ENCODE measurements at regions not wholly inside any gene's neighbourhood (a gene's known extent, or its start where the extent isn't known, plus 50 kb on each side); places are given as distances from the start of the nearest gene placed in this dataset.

DNA sequence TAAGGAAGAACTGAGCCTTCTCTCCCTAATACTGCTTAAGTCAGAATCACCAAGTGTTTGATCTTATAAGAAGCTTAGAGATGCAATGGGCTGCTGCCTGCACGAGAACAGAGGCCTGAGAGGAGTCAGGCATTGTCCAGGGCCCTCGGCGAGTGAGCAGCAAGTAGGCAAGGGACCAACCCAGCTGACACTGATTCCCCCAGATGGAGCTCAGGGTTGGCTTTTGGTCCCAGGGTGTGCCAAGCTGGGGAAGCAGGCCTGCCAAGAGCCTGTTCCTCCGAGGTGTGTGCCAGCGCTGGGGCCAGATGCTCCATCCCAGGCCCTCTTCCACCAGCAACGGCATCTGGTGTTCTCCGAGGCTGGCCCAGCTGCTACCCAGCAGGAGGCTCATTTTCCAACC, 222.0 kb upstream of the ZMIZ1 start:
- ChIA-PET RAD21 (ENCODE audit: low non-redundant PET in 1 of 2, low total read pairs in 2 of 2, uncharacterized antibody in 2 of 2, unreplicated experiment in 2 of 2) (no interaction called here), POLR2A (no interaction called here), CTCF (no interaction called here)
- no peak overlapping the region for H3K4me3 ChIP-seq (replicated peaks in 1 of 2; ENCODE audit: low read depth in 1 of 2, low read length in 2 of 2)
- H3K9me3 ChIP-seq (ENCODE audit: control insufficient read depth in 1 of 2, insufficient read depth in 1 of 2, low read depth in 1 of 2, low read length in 2 of 2), result no peaks in the 10 kb centered on the region
- H4K20me1 ChIP-seq (ENCODE audit: insufficient read depth), result no peaks in the 10 kb centered on the region
- H3K9ac ChIP-seq (ENCODE audit: low read length), result no peak overlapping the region
- H3K27ac ChIP-seq (ENCODE audit: low read depth, low read length), result no peak overlapping the region
- H3K4me1 ChIP-seq (ENCODE audit: control insufficient read depth in 1 of 2, insufficient read depth in 2 of 2, low read length in 2 of 2), result no peaks in the 10 kb centered on the region
- no peak overlapping the region for H2AFZ ChIP-seq (ENCODE audit: low read depth, low read length, poor library complexity, severe bottlenecking)
- intact Hi-C loops (cut with micrococcal nuclease), result loop anchor here (5.0 kb wide), 1 partner anchor 351 kb away; no protein-coding TSS in a partner anchor
- H3K36me3 ChIP-seq (ENCODE audit: control insufficient read depth in 1 of 2, insufficient read depth in 2 of 2, low read length in 2 of 2), result no peaks in the 10 kb centered on the region
- TF ChIP-seq POLR2A (IDR thresholded peaks at IDR 0.05; ENCODE audit: borderline replicate concordance, extremely low read depth, insufficient read depth, insufficient read length) (no peak), ZNF274 (IDR thresholded peaks at IDR 0.05; ENCODE audit: low read depth, low read length) (no peak), EZH2 (IDR thresholded peaks at IDR 0.05) (no peak)
- TF ChIP-seq, protein P1, sequence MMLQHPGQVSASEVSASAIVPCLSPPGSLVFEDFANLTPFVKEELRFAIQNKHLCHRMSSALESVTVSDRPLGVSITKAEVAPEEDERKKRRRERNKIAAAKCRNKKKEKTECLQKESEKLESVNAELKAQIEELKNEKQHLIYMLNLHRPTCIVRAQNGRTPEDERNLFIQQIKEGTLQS (IDR thresholded peaks at IDR 0.05), result no peak
- TF ChIP-seq, protein P2, sequence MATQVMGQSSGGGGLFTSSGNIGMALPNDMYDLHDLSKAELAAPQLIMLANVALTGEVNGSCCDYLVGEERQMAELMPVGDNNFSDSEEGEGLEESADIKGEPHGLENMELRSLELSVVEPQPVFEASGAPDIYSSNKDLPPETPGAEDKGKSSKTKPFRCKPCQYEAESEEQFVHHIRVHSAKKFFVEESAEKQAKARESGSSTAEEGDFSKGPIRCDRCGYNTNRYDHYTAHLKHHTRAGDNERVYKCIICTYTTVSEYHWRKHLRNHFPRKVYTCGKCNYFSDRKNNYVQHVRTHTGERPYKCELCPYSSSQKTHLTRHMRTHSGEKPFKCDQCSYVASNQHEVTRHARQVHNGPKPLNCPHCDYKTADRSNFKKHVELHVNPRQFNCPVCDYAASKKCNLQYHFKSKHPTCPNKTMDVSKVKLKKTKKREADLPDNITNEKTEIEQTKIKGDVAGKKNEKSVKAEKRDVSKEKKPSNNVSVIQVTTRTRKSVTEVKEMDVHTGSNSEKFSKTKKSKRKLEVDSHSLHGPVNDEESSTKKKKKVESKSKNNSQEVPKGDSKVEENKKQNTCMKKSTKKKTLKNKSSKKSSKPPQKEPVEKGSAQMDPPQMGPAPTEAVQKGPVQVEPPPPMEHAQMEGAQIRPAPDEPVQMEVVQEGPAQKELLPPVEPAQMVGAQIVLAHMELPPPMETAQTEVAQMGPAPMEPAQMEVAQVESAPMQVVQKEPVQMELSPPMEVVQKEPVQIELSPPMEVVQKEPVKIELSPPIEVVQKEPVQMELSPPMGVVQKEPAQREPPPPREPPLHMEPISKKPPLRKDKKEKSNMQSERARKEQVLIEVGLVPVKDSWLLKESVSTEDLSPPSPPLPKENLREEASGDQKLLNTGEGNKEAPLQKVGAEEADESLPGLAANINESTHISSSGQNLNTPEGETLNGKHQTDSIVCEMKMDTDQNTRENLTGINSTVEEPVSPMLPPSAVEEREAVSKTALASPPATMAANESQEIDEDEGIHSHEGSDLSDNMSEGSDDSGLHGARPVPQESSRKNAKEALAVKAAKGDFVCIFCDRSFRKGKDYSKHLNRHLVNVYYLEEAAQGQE (IDR thresholded peaks at IDR 0.05; ENCODE audit: low read depth), result no peak
- H3K4me2 ChIP-seq (ENCODE audit: low read length), result no peak overlapping the region
- no peaks in the 10 kb centered on the region for H3K79me2 ChIP-seq (ENCODE audit: insufficient read depth, low read length)
- BruUV-seq (replicated peaks), result no TSS peak
- H3K9me2 ChIP-seq (ENCODE audit: insufficient read depth), result no peaks in the 10 kb centered on the region
- no peak for ATAC-seq
- H3K27me3 ChIP-seq (ENCODE audit: insufficient read depth, low read length), result no peaks in the 10 kb centered on the region
- no peak for DNase-seq (ENCODE audit: low read depth, low spot score)

DNA sequence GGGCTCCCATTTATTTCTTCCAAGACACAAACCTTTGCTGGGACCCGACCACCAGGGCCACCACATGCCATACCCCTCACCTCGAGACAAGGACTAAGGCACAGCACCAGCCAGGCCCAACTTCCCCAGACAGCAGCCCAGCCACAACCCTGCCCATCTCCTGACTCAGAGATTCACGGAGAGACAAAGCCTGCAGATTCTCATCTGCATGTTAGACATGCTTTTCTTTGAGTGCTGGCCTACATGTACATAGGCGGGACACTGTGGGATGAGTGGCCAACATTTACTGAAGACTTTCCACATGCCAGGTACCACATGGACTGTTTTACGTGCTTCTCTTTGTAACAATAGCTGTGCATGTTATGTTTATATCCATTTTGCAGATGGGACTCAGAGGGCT, 221.3 kb upstream of the ZMIZ1 start:
- no TSS peak for BruUV-seq (replicated peaks)

More for the DNA sequence above, 221.3 kb upstream of the ZMIZ1 start:
- no peak overlapping the region for H2AFZ ChIP-seq (ENCODE audit: low read depth, low read length, poor library complexity, severe bottlenecking)
- H3K4me1 ChIP-seq (ENCODE audit: control insufficient read depth in 1 of 2, insufficient read depth in 2 of 2, low read length in 2 of 2), result no peaks in the 10 kb centered on the region
- ChIA-PET RAD21 (ENCODE audit: low non-redundant PET in 1 of 2, low total read pairs in 2 of 2, uncharacterized antibody in 2 of 2, unreplicated experiment in 2 of 2) (no interaction called here), POLR2A (no interaction called here), CTCF (no interaction called here)
- no peak overlapping the region for H3K4me3 ChIP-seq (replicated peaks in 1 of 2; ENCODE audit: low read depth in 1 of 2, low read length in 2 of 2)
- H3K27ac ChIP-seq (ENCODE audit: low read depth, low read length), result no peak overlapping the region
- no peaks in the 10 kb centered on the region for H3K79me2 ChIP-seq (ENCODE audit: insufficient read depth, low read length)
- no peaks in the 10 kb centered on the region for H3K27me3 ChIP-seq (ENCODE audit: insufficient read depth, low read length)
- no peak overlapping the region for H3K4me2 ChIP-seq (ENCODE audit: low read length)
- no peaks in the 10 kb centered on the region for H3K9me3 ChIP-seq (ENCODE audit: control insufficient read depth in 1 of 2, insufficient read depth in 1 of 2, low read depth in 1 of 2, low read length in 2 of 2)
- no peak overlapping the region for H3K9ac ChIP-seq (ENCODE audit: low read length)
- intact Hi-C loops (cut with micrococcal nuclease), result loop anchor here (5.0 kb wide), 1 partner anchor 350 kb away; no protein-coding TSS in a partner anchor
- H3K36me3 ChIP-seq (ENCODE audit: control insufficient read depth in 1 of 2, insufficient read depth in 2 of 2, low read length in 2 of 2), result no peaks in the 10 kb centered on the region
- H3K9me2 ChIP-seq (ENCODE audit: insufficient read depth), result no peaks in the 10 kb centered on the region
- ATAC-seq, result no peak
- no peak for DNase-seq (ENCODE audit: low read depth, low spot score)
- no peak for TF ChIP-seq SP1 (IDR thresholded peaks at IDR 0.05; ENCODE audit: low read depth)
- TF ChIP-seq, protein P3, sequence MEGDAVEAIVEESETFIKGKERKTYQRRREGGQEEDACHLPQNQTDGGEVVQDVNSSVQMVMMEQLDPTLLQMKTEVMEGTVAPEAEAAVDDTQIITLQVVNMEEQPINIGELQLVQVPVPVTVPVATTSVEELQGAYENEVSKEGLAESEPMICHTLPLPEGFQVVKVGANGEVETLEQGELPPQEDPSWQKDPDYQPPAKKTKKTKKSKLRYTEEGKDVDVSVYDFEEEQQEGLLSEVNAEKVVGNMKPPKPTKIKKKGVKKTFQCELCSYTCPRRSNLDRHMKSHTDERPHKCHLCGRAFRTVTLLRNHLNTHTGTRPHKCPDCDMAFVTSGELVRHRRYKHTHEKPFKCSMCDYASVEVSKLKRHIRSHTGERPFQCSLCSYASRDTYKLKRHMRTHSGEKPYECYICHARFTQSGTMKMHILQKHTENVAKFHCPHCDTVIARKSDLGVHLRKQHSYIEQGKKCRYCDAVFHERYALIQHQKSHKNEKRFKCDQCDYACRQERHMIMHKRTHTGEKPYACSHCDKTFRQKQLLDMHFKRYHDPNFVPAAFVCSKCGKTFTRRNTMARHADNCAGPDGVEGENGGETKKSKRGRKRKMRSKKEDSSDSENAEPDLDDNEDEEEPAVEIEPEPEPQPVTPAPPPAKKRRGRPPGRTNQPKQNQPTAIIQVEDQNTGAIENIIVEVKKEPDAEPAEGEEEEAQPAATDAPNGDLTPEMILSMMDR (IDR thresholded peaks at IDR 0.05 in 2 of 3, conservative IDR thresholded peaks at IDR 0.05 in 1 of 3; ENCODE audit: borderline replicate concordance in 1 of 3, insufficient read depth in 1 of 3, low read depth in 2 of 3, low read length in 2 of 3), result no peak
- no peak for TF ChIP-seq SRF (IDR thresholded peaks at IDR 0.05; ENCODE audit: low read depth)
- TF ChIP-seq ELF1 (IDR thresholded peaks at IDR 0.05; ENCODE audit: borderline replicate concordance, low read depth), result no peak
- TF ChIP-seq, protein P4, sequence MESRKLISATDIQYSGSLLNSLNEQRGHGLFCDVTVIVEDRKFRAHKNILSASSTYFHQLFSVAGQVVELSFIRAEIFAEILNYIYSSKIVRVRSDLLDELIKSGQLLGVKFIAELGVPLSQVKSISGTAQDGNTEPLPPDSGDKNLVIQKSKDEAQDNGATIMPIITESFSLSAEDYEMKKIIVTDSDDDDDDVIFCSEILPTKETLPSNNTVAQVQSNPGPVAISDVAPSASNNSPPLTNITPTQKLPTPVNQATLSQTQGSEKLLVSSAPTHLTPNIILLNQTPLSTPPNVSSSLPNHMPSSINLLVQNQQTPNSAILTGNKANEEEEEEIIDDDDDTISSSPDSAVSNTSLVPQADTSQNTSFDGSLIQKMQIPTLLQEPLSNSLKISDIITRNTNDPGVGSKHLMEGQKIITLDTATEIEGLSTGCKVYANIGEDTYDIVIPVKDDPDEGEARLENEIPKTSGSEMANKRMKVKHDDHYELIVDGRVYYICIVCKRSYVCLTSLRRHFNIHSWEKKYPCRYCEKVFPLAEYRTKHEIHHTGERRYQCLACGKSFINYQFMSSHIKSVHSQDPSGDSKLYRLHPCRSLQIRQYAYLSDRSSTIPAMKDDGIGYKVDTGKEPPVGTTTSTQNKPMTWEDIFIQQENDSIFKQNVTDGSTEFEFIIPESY (IDR thresholded peaks at IDR 0.05; ENCODE audit: extremely low read depth, insufficient replicate concordance, low read length), result no peak
- H4K20me1 ChIP-seq (ENCODE audit: insufficient read depth), result no peaks in the 10 kb centered on the region

Measured in HCT116 (cell line).